Neural progenitor cell (in vitro differentiated cells): ENCODE measurements at regions not wholly inside any gene's neighbourhood (a gene's known extent, or its start where the extent isn't known, plus 50 kb on each side); places are given as distances from the start of the nearest gene placed in this dataset.
"Not testable (repeated sequence)": the region's sequence is repeated elsewhere in the genome, so short reads cannot be mapped to it uniquely, and the experiment has no call there.

Source experiments
- DNase-seq: peaks from one replicate; pipeline ENCODE4 v3.0.0-alpha.2; 2016; ENCODE audit warnings: low spot score
- H2AFZ ChIP-seq: fragments of 200-600 bp; sonication (generic); replicated peaks from 2 replicates; pipeline ENCODE4 v1.6.1; 2016; ENCODE audit warnings: antibody characterized with exemption
- H3F3A ChIP-seq: fragments of 200-600 bp; sonication (generic); 2 replicates; pipeline ENCODE4 v1.6.1; 2016; ENCODE audit warnings: antibody characterized with exemption, low read depth
- H3K27ac ChIP-seq: fragments of 200-600 bp; sonication (generic); 2 replicates; pipeline ENCODE4 v1.5.1; 2016; ENCODE audit warnings: mild to moderate bottlenecking
- H3K27me3 ChIP-seq: fragments of 200-600 bp; sonication (generic); 2 replicates; pipeline ENCODE4 v1.6.1; 2016; ENCODE audit warnings: mild to moderate bottlenecking, moderate library complexity
- H3K36me3 ChIP-seq: fragments of 200-600 bp; sonication (generic); 2 replicates; pipeline ENCODE4 v1.5.1; 2016
- H3K4me1 ChIP-seq: fragments of 200-600 bp; sonication (generic); 2 replicates; pipeline ENCODE4 v1.6.1; 2016; ENCODE audit warnings: mixed run types
- H3K4me2 ChIP-seq: fragments of 200-600 bp; sonication (generic); 2 replicates; pipeline ENCODE4 v1.6.1; 2016
- H3K4me3 ChIP-seq: fragments of 200-600 bp; sonication (generic); 2 replicates; pipeline ENCODE4 v1.5.1; 2016
- H3K79me2 ChIP-seq: fragments of 200-600 bp; sonication (generic); 2 replicates; pipeline ENCODE4 v1.6.1; 2016; ENCODE audit warnings: low read depth
- H3K9ac ChIP-seq: fragments of 200-600 bp; sonication (generic); 2 replicates; pipeline ENCODE4 v1.6.1; 2016
- H3K9me3 ChIP-seq: fragments of 200-600 bp; sonication (generic); 2 replicates; pipeline ENCODE4 v1.5.1; 2016; ENCODE audit warnings: low read depth
- H4K20me1 ChIP-seq: fragments of 200-600 bp; sonication (generic); 2 replicates; pipeline ENCODE4 v1.6.1; 2016; ENCODE audit warnings: low read depth
- H3K27ac Mint-ChIP-seq: 3 replicates; pipeline ENCODE4 v1.8.0; 2021; ENCODE audit warnings: mixed read lengths
- H3K27me3 Mint-ChIP-seq: 2 replicates; pipeline ENCODE4 v1.8.0; 2022; ENCODE audit warnings: low read depth, mild to moderate bottlenecking, inconsistent platforms, moderate library complexity, mixed read lengths; ENCODE audit not compliant: insufficient read depth
- H3K36me3 Mint-ChIP-seq: 3 replicates; pipeline ENCODE4 v1.8.0; 2021; ENCODE audit warnings: mixed read lengths
- H3K4me1 Mint-ChIP-seq: 3 replicates; pipeline ENCODE4 v1.8.0; 2021; ENCODE audit warnings: mixed read lengths
- H3K4me3 Mint-ChIP-seq: 3 replicates; pipeline ENCODE4 v1.8.0; 2021; ENCODE audit warnings: mild to moderate bottlenecking, moderate library complexity, mixed read lengths
- H3K9me3 Mint-ChIP-seq: 3 replicates; pipeline ENCODE4 v1.8.0; 2020; ENCODE audit warnings: mixed read lengths
- CTCF ChIP-seq: fragments of 200-600 bp; sonication (generic); IDR thresholded peaks from 2 replicates; pipeline ENCODE4 v1.5.1; 2017; ENCODE audit warnings: antibody characterized with exemption, mild to moderate bottlenecking
- EZH2 ChIP-seq: fragments of 200-600 bp; sonication (generic); IDR thresholded peaks from 2 replicates; pipeline ENCODE4 v1.6.1; 2017; ENCODE audit warnings: antibody characterized with exemption, mild to moderate bottlenecking, moderate library complexity
- EZH2phosphoT487 ChIP-seq: fragments of 200-600 bp; sonication (generic); IDR thresholded peaks from 2 replicates; pipeline ENCODE4 v1.6.1; 2017; ENCODE audit warnings: antibody characterized with exemption

- no peak overlapping the region for H3K27ac Mint-ChIP-seq
- H3K9me3 ChIP-seq = no peaks in the 10 kb centered on the region
Observed at GRCh38 chr7:76129836-76130235, 71.9 kb upstream of the SRRM3 start.

GRCh38 chr7:76130661-76131060 lies 71.0 kb upstream of the SRRM3 start:
- H4K20me1 ChIP-seq, H3K36me3 Mint-ChIP-seq, H3K4me1 Mint-ChIP-seq, H3K27ac ChIP-seq, H3K9me3 ChIP-seq, H2AFZ ChIP-seq, H3K4me1 ChIP-seq, H3K79me2 ChIP-seq, H3K4me2 ChIP-seq, H3K9ac ChIP-seq, H3K27ac Mint-ChIP-seq, H3K36me3 ChIP-seq, H3K4me3 ChIP-seq, H3K9me3 Mint-ChIP-seq, H3K27me3 ChIP-seq, H3K27me3 Mint-ChIP-seq, H3K4me3 Mint-ChIP-seq, H3F3A ChIP-seq: not testable (repeated sequence)
- DNase-seq = peak; percentile 21
- peak; percentile 43 for TF ChIP-seq CTCF

More at GRCh38 chr7:76129836-76130235, 71.9 kb upstream of the SRRM3 start:
- no peak for TF ChIP-seq EZH2
- no peak for TF ChIP-seq EZH2phosphoT487
- no peak for TF ChIP-seq CTCF
- Histone ChIP-seq H3K27me3 (no peaks in the 10 kb centered on the region), H3K9ac (no peak overlapping the region), H2AFZ (no peak overlapping the region), H3K27ac (no peak overlapping the region), H3F3A (no peaks in the 10 kb centered on the region), H3K4me2 (no peak overlapping the region), H3K4me1 (no peaks in the 10 kb centered on the region), H3K36me3 (no peaks in the 10 kb centered on the region), H4K20me1 (no peaks in the 10 kb centered on the region), H3K4me3 (no peak overlapping the region), H3K79me2 (no peaks in the 10 kb centered on the region)
- peaks cover 6% of the 10 kb centered on the region for H3K4me1 Mint-ChIP-seq
- peaks cover 5% of the 10 kb centered on the region for H3K27me3 Mint-ChIP-seq
- no peak for DNase-seq
- no peaks in the 10 kb centered on the region for H3K36me3 Mint-ChIP-seq
- no peaks in the 10 kb centered on the region for H3K9me3 Mint-ChIP-seq
- H3K4me3 Mint-ChIP-seq = no peak overlapping the region

- not testable (repeated sequence) for H3F3A ChIP-seq, H3K36me3 Mint-ChIP-seq, H3K79me2 ChIP-seq, H3K27me3 Mint-ChIP-seq, H3K4me3 ChIP-seq, H3K4me1 Mint-ChIP-seq, H3K9ac ChIP-seq, H3K4me2 ChIP-seq, H2AFZ ChIP-seq, H3K36me3 ChIP-seq, H3K9me3 ChIP-seq, DNase-seq, H3K27ac Mint-ChIP-seq, H4K20me1 ChIP-seq, H3K27ac ChIP-seq, H3K27me3 ChIP-seq, H3K9me3 Mint-ChIP-seq, H3K4me1 ChIP-seq, H3K4me3 Mint-ChIP-seq
Observed at GRCh38 chr7:76131887-76132286, 69.8 kb upstream of the SRRM3 start.

DNA sequence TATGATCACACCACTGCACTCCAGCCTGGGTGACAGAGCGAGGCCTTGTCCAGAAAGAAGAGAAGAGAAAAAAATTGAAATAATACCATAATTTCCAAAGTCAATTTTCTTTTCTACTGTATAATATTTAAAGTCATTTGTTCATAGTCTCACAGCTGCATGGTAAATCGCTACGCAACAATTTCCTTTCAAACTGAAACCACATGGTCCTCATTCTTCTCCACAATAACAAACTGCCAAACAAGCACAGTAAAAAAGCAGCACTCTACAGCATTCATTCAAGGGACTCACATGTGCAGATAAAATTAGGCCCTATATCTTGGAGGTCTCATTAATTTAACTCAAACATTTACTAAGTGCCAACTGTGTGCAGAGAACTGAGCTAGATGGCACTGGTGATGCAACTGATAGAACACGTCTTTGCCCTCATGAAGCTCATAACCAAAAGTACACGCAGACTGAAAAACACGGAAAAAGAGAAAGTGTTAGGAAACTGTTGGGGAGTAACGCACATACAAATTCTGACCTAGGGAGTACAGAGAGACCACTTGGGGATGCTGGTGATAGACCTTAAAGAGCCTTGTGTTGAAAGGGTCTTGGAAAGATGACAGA lies 68.4 kb upstream of the SRRM3 start:
- H3K27ac Mint-ChIP-seq = no peak overlapping the region
- no peak for DNase-seq
- no peak overlapping the region for H2AFZ ChIP-seq
- H3F3A ChIP-seq = no peaks in the 10 kb centered on the region
- no peak overlapping the region for H3K4me3 Mint-ChIP-seq
- no peaks in the 10 kb centered on the region for H3K9me3 ChIP-seq
- no peaks in the 10 kb centered on the region for H3K36me3 Mint-ChIP-seq
- no peaks in the 10 kb centered on the region for H3K27me3 ChIP-seq
- H3K4me2 ChIP-seq = no peak overlapping the region
- no peak overlapping the region for H3K27ac ChIP-seq
- no peaks in the 10 kb centered on the region for H3K9me3 Mint-ChIP-seq
- H3K27me3 Mint-ChIP-seq = peaks cover 7% of the 10 kb centered on the region
- no peak overlapping the region for H3K4me3 ChIP-seq
- TF ChIP-seq EZH2phosphoT487 (no peak), CTCF (no peak), EZH2 (no peak)
- H3K36me3 ChIP-seq = no peaks in the 10 kb centered on the region
- H3K79me2 ChIP-seq = no peaks in the 10 kb centered on the region
- peaks cover 6% of the 10 kb centered on the region for H3K4me1 Mint-ChIP-seq
- no peak overlapping the region for H3K9ac ChIP-seq
- no peaks in the 10 kb centered on the region for H3K4me1 ChIP-seq
- H4K20me1 ChIP-seq = no peaks in the 10 kb centered on the region
